Mammary epithelial cell (primary cell): ENCODE measurements at regions not wholly inside any gene's neighbourhood (a gene's known extent, or its start where the extent isn't known, plus 50 kb on each side); places are given as distances from the start of the nearest gene placed in this dataset.

Experiments used
- CTCF ChIP-seq, 2 donors: IDR thresholded peaks in 1 of 2; conservative IDR thresholded peaks in 1 of 2; 2 replicates each; pipeline ENCODE4 v1.5.1; 2011 to 2012; ENCODE audit warnings: inconsistent platforms in 2 of 2, low read length in 2 of 2, mild to moderate bottlenecking in 2 of 2, control low read depth in 1 of 2, low read depth in 1 of 2; ENCODE audit not compliant: insufficient read depth in 1 of 2; ENCODE audit errors: extremely low read depth in 1 of 2
- EZH2 ChIP-seq: IDR thresholded peaks from 2 replicates; pipeline ENCODE4 v1.6.1; 2012; ENCODE audit warnings: low read length, inconsistent platforms, borderline replicate concordance

- no peak for TF ChIP-seq CTCF (conservative IDR thresholded peaks at IDR 0.05 in 1 of 2, IDR thresholded peaks at IDR 0.05 in 1 of 2; ENCODE audit: extremely low read depth in 1 of 2, insufficient read depth in 1 of 2, low read depth in 1 of 2, low read length in 2 of 2)
- no peak for TF ChIP-seq EZH2
These were observed 169.8 kb downstream of the WSCD1 start for GRCh38 chr17:6240001-6240400.
